A549 (cell line): ENCODE measurements at regions not wholly inside any gene's neighbourhood (a gene's known extent, or its start where the extent isn't known, plus 50 kb on each side); places are given as distances from the start of the nearest gene placed in this dataset.

Source experiments
- MAFK ChIP-seq: fragments of 450-650 bp; IDR thresholded peaks from 2 replicates; pipeline ENCODE4 v1.6.1; 2014; ENCODE audit not compliant: partially characterized antibody
- RAD21 ChIP-seq, 2 experiments: fragments of >200 bp in 1 of 2; sonication (Bioruptor Twin) in 1 of 2; formaldehyde crosslinking in 1 of 2; IDR thresholded peaks in 1 of 2; conservative IDR thresholded peaks in 1 of 2; 2 replicates in 1 of 2; 3 replicates in 1 of 2; pipeline ENCODE4 v1.6.1; 2012 to 2018; ENCODE audit warnings: inconsistent platforms in 1 of 2
- RFX5 ChIP-seq: fragments of 450-650 bp; IDR thresholded peaks from 2 replicates; pipeline ENCODE4 v1.7.1; 2014; ENCODE audit warnings: antibody characterized with exemption, mild to moderate bottlenecking, moderate library complexity
- SREBF2 ChIP-seq: fragments of 450-650 bp; IDR thresholded peaks from 2 replicates; pipeline ENCODE4 v1.6.1; 2014; ENCODE audit warnings: mild to moderate bottlenecking, moderate library complexity
- TF ChIP-seq, protein P1 (sequence below): fragments of >200 bp; sonication (Bioruptor Twin); formaldehyde crosslinking; IDR thresholded peaks from 3 replicates; pipeline ENCODE4 v1.5.1; 2016
- TF ChIP-seq, protein P2 (sequence below): fragments of 450-650 bp; IDR thresholded peaks from 2 replicates; pipeline ENCODE4 v1.6.1; 2014; ENCODE audit warnings: antibody characterized with exemption
- TF ChIP-seq, protein P3 (sequence below): fragments of >200 bp; sonication (Bioruptor Twin); formaldehyde crosslinking; IDR thresholded peaks from 2 replicates; pipeline ENCODE4 v1.6.1; 2016

DNA sequence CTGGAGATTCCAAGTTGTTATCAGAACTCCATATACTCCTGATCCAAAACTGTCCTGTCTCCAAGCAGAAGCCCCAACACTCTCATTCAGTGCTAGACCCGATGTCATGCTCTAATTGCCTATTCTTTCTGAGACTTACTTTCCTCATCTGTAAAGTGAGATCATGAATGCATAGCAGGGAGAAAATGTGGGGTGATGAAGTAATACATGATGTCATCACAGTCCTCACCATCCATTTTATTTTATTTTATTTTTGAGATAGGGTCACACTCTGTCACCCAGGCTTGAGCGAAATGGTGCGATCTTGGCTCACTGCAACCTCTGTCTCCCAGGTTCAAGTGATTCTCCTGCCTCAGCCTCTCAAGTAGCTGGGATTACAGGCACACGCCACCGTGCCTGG is 1554.0 kb upstream of the ADGRL3 start:
- TF ChIP-seq, protein P1, sequence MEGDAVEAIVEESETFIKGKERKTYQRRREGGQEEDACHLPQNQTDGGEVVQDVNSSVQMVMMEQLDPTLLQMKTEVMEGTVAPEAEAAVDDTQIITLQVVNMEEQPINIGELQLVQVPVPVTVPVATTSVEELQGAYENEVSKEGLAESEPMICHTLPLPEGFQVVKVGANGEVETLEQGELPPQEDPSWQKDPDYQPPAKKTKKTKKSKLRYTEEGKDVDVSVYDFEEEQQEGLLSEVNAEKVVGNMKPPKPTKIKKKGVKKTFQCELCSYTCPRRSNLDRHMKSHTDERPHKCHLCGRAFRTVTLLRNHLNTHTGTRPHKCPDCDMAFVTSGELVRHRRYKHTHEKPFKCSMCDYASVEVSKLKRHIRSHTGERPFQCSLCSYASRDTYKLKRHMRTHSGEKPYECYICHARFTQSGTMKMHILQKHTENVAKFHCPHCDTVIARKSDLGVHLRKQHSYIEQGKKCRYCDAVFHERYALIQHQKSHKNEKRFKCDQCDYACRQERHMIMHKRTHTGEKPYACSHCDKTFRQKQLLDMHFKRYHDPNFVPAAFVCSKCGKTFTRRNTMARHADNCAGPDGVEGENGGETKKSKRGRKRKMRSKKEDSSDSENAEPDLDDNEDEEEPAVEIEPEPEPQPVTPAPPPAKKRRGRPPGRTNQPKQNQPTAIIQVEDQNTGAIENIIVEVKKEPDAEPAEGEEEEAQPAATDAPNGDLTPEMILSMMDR: no peak
- TF ChIP-seq, protein P2, sequence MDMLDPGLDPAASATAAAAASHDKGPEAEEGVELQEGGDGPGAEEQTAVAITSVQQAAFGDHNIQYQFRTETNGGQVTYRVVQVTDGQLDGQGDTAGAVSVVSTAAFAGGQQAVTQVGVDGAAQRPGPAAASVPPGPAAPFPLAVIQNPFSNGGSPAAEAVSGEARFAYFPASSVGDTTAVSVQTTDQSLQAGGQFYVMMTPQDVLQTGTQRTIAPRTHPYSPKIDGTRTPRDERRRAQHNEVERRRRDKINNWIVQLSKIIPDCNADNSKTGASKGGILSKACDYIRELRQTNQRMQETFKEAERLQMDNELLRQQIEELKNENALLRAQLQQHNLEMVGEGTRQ: no peak
- TF ChIP-seq SREBF2 (no peak), RAD21 (conservative IDR thresholded peaks at IDR 0.05 in 1 of 2, IDR thresholded peaks at IDR 0.05 in 1 of 2) (no peak), MAFK (no peak), RFX5 (no peak)
- TF ChIP-seq, protein P3, sequence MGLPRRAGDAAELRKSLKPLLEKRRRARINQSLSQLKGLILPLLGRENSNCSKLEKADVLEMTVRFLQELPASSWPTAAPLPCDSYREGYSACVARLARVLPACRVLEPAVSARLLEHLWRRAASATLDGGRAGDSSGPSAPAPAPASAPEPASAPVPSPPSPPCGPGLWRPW: no peak
